HCT116 (cell line): ENCODE measurements at regions not wholly inside any gene's neighbourhood (a gene's known extent, or its start where the extent isn't known, plus 50 kb on each side); places are given as distances from the start of the nearest gene placed in this dataset.

Source experiments
- ATAC-seq: fragments of 200-7000 bp; cut with Tn5 transposase; 2 replicates; pipeline ENCODE4 v1.9.1; 2020; ENCODE audit warnings: mild to moderate bottlenecking, moderate library complexity
- BruUV-seq: library from RNA; stranded (reverse); fragments of 400-500 nt; replicated peaks from 2 replicates; lab custom pipeline; 2021; lab: Mats Ljungman, UMichigan
- CTCF ChIA-PET: fragments of 300-600 bp; sonication (Branson Sonifier 250); formaldehyde crosslinking; loops from one replicate; lab custom pipeline; 2021; ENCODE audit warnings: antibody characterized with exemption; lab: Charles Lee
- POLR2A ChIA-PET: fragments of 300-600, 350-600 bp; sonication (Branson Sonifier 250); formaldehyde crosslinking; loops from one replicate; lab custom pipeline; 2021; ENCODE audit warnings: antibody characterized with exemption; lab: Charles Lee
- RAD21 ChIA-PET, 2 experiments: fragments of 300-600 bp; sonication (Branson Sonifier 250); formaldehyde crosslinking; loops; one replicate each; lab custom pipeline; 2023; ENCODE audit warnings: low total read pairs in 2 of 2; ENCODE audit not compliant: uncharacterized antibody in 2 of 2, unreplicated experiment in 2 of 2, low non-redundant PET in 1 of 2; lab: Charles Lee
- DNase-seq: peaks from one replicate; pipeline ENCODE4 v3.0.0-alpha.2; 2010; ENCODE audit warnings: low read depth, low spot score
- H2AFZ ChIP-seq: fragments of 200-600 bp; shearing (Covaris generic), sonication (generic); 2 replicates; pipeline ENCODE4 v1.6.1; 2017; ENCODE audit warnings: low read depth, mixed run types, mixed read lengths, antibody characterized with exemption, low read length; ENCODE audit not compliant: poor library complexity, severe bottlenecking
- H3K27ac ChIP-seq: 2 replicates; pipeline ENCODE4 v1.5.1; 2012; ENCODE audit warnings: low read depth, low read length
- H3K27me3 ChIP-seq: fragments of 200-600 bp; sonication (generic); 2 replicates; pipeline ENCODE4 v1.6.1; 2016; ENCODE audit warnings: mixed run types, low read length, mixed read lengths; ENCODE audit not compliant: insufficient read depth
- H3K36me3 ChIP-seq, 2 experiments: fragments of 200-500 bp in 1 of 2; fragments of 200-600 bp in 1 of 2; sonication (Bioruptor generic) in 1 of 2; sonication (generic) in 1 of 2; 2 replicates each; pipeline versions ENCODE4 v1.5.1 to v1.6.1; 2014 to 2016; ENCODE audit warnings: low read length in 2 of 2, inconsistent platforms in 1 of 2, mixed read lengths in 1 of 2, mixed run types in 1 of 2; ENCODE audit not compliant: insufficient read depth in 2 of 2, control insufficient read depth in 1 of 2
- H3K4me1 ChIP-seq, 2 experiments: fragments of 200-600 bp in 1 of 2; sonication (generic) in 1 of 2; 2 replicates each; pipeline versions ENCODE4 v1.5.1 to v1.6.1; 2012 to 2017; ENCODE audit warnings: low read length in 2 of 2, inconsistent platforms in 1 of 2, mild to moderate bottlenecking in 1 of 2, mixed read lengths in 1 of 2, mixed run types in 1 of 2, moderate library complexity in 1 of 2; ENCODE audit not compliant: insufficient read depth in 2 of 2, control insufficient read depth in 1 of 2
- H3K4me2 ChIP-seq: fragments of 200-600 bp; sonication (generic); 2 replicates; pipeline ENCODE4 v1.6.1; 2017; ENCODE audit warnings: mixed run types, low read length, mixed read lengths
- H3K4me3 ChIP-seq, 2 experiments: fragments of 200-600 bp in 1 of 2; sonication (generic) in 1 of 2; replicated peaks in 1 of 2; 2 replicates each; pipeline ENCODE4 v1.5.1; 2011 to 2016; ENCODE audit warnings: low read length in 2 of 2, control low read depth in 1 of 2, low read depth in 1 of 2, mild to moderate bottlenecking in 1 of 2, mixed read lengths in 1 of 2, mixed run types in 1 of 2
- H3K79me2 ChIP-seq: fragments of 200-600 bp; sonication (generic); 2 replicates; pipeline ENCODE4 v1.6.1; 2017; ENCODE audit warnings: mild to moderate bottlenecking, mixed run types, low read length, moderate library complexity, mixed read lengths; ENCODE audit not compliant: insufficient read depth
- H3K9ac ChIP-seq: fragments of 200-600 bp; sonication (generic); 2 replicates; pipeline ENCODE4 v1.6.1; 2016; ENCODE audit warnings: low read length, mixed read lengths
- H3K9me2 ChIP-seq: fragments of 200-600 bp; sonication (generic), shearing (Covaris generic); 2 replicates; pipeline ENCODE4 v1.6.1; 2017; ENCODE audit warnings: mixed run types, mild to moderate bottlenecking, moderate library complexity; ENCODE audit not compliant: insufficient read depth
- H3K9me3 ChIP-seq, 2 experiments: fragments of 200-500 bp in 1 of 2; fragments of 200-600 bp in 1 of 2; sonication (Bioruptor generic) in 1 of 2; sonication (generic) in 1 of 2; 2 replicates each; pipeline ENCODE4 v1.6.1; 2014 to 2017; ENCODE audit warnings: low read length in 2 of 2, mixed read lengths in 2 of 2, inconsistent platforms in 1 of 2, low read depth in 1 of 2, mild to moderate bottlenecking in 1 of 2, mixed run types in 1 of 2, moderate library complexity in 1 of 2; ENCODE audit not compliant: control insufficient read depth in 1 of 2, insufficient read depth in 1 of 2
- H4K20me1 ChIP-seq: fragments of 200-600 bp; sonication (generic), shearing (Covaris generic); 2 replicates; pipeline ENCODE4 v1.6.1; 2017; ENCODE audit warnings: mixed run types, mild to moderate bottlenecking, moderate library complexity; ENCODE audit not compliant: insufficient read depth
- CEBPB ChIP-seq: IDR thresholded peaks from 2 replicates; pipeline ENCODE4 v1.6.1; 2012; ENCODE audit warnings: low read depth
- CTCF ChIP-seq, 3 experiments: fragments of 200-600 bp in 1 of 3; sonication (generic) in 1 of 3; IDR thresholded peaks in 2 of 3; conservative IDR thresholded peaks in 1 of 3; 2 replicates each; pipeline ENCODE4 v1.5.1; 2012 to 2017; ENCODE audit warnings: low read depth in 2 of 3, low read length in 2 of 3, antibody characterized with exemption in 1 of 3, borderline replicate concordance in 1 of 3, control low read depth in 1 of 3, mild to moderate bottlenecking in 1 of 3, mixed read lengths in 1 of 3, mixed run types in 1 of 3, moderate library complexity in 1 of 3; ENCODE audit not compliant: insufficient read depth in 1 of 3
- EGR1 ChIP-seq: IDR thresholded peaks from 2 replicates; pipeline ENCODE4 v1.6.1; 2012; ENCODE audit warnings: low read depth
- JUND ChIP-seq: IDR thresholded peaks from 2 replicates; pipeline ENCODE4 v1.6.1; 2012
- RAD21 ChIP-seq: IDR thresholded peaks from 2 replicates; pipeline ENCODE4 v1.6.1; 2012; ENCODE audit warnings: low read depth, mild to moderate bottlenecking
- SP1 ChIP-seq: IDR thresholded peaks from 2 replicates; pipeline ENCODE4 v1.6.1; 2012; ENCODE audit warnings: low read depth
- ZBTB33 ChIP-seq: IDR thresholded peaks from 2 replicates; pipeline ENCODE4 v1.6.1; 2011; ENCODE audit warnings: mild to moderate bottlenecking, low read length, moderate library complexity; ENCODE audit not compliant: insufficient replicate concordance; ENCODE audit errors: extremely low read depth
- intact Hi-C: fragments of 100-400 bp; cut with micrococcal nuclease; formaldehyde crosslinking; loops from 2 replicates; pipeline ENCODE4 v1.10.0; 2022

- no peaks in the 10 kb centered on the region for H3K9me2 ChIP-seq
- DNase-seq (no peak), ATAC-seq (peak; percentile 64)
- peaks cover 0 to 22% of the 10 kb centered on the region in 2 experiments; a peak in 1 of 4 replicates for H3K4me1 ChIP-seq
- ChIA-PET CTCF (interaction anchor here (0.8 to 2.4 kb wide), 4 partner anchors 8 to 82 kb away, joined by 3 to 11 read pairs (median 4); no protein-coding TSS in a partner anchor), POLR2A (no interaction called here), RAD21 (interaction anchor here in 1 of 2 experiments (0.6 kb wide), 1 partner anchor 126 kb away, joined by 3 read pairs; no protein-coding TSS in a partner anchor)
- no peaks in the 10 kb centered on the region for H3K79me2 ChIP-seq
- no peak overlapping the region for H3K9ac ChIP-seq
- no peaks in the 10 kb centered on the region for H3K36me3 ChIP-seq
- BruUV-seq, result no TSS peak
- H4K20me1 ChIP-seq, result no peaks in the 10 kb centered on the region
- H3K4me2 ChIP-seq, result no peak overlapping the region
- no peak overlapping the region for H3K4me3 ChIP-seq
- intact Hi-C loops, result loop anchor here (5.0 kb wide), 1 partner anchor 71 kb away; no protein-coding TSS in a partner anchor
- TF ChIP-seq EGR1 (no peak), CTCF (IDR thresholded peaks at IDR 0.05 in 2 of 3, conservative IDR thresholded peaks at IDR 0.05 in 1 of 3; ENCODE audit: borderline replicate concordance in 1 of 3, insufficient read depth in 1 of 3, low read depth in 2 of 3, low read length in 2 of 3) (peak; percentile 41 to 51 (median 42); a peak in 4 of 6 replicates), RAD21 (peak; percentile 67)
- H3K27me3 ChIP-seq, result 0 out of 2 replicates have a peak, but pooled peaks cover 6% of the 10 kb centered on the region
- no peak overlapping the region for H2AFZ ChIP-seq
- H3K9me3 ChIP-seq, result no peaks in the 10 kb centered on the region
- H3K27ac ChIP-seq, result no peak overlapping the region
Observed at GRCh38 chr12:96132819-96133218, 61.4 kb upstream of the ELK3 start.

GRCh38 chr12:96134200-96134599, 60.0 kb upstream of the ELK3 start:
- CTCF ChIA-PET, result no interaction called here
- peak; percentile 24 for DNase-seq
- H3K9me2 ChIP-seq, result no peaks in the 10 kb centered on the region

More at GRCh38 chr12:96134200-96134599, 60.0 kb upstream of the ELK3 start:
- H3K4me3 ChIP-seq, result no peak overlapping the region
- H3K27ac ChIP-seq, result no peak overlapping the region
- no peaks in the 10 kb centered on the region for H3K36me3 ChIP-seq
- ChIA-PET POLR2A (no interaction called here), RAD21 (no interaction called here)
- no peaks in the 10 kb centered on the region for H3K9me3 ChIP-seq
- H4K20me1 ChIP-seq, result no peaks in the 10 kb centered on the region
- H3K4me1 ChIP-seq, result peaks cover 0 to 22% of the 10 kb centered on the region in 2 experiments; a peak in 1 of 4 replicates
- TF ChIP-seq SP1, result 0 out of 2 replicates have a peak, but pooled peaks have one; percentile 24
- peak; percentile 24; the same call in 1 of the 2 replicates for TF ChIP-seq JUND
- no peak for TF ChIP-seq ZBTB33
- peak; percentile 44; the same call in 1 of the 2 replicates for TF ChIP-seq CEBPB
- H2AFZ ChIP-seq, result no peak overlapping the region
- no peaks in the 10 kb centered on the region for H3K79me2 ChIP-seq
- no TSS peak for BruUV-seq
- H3K4me2 ChIP-seq, result peak overlapping the region; percentile 12; the same call in 1 of the 2 replicates
- H3K27me3 ChIP-seq, result 0 out of 2 replicates have a peak, but pooled peaks cover 6% of the 10 kb centered on the region
- intact Hi-C loops, result loop anchor here (5.0 kb wide), 1 partner anchor 72 kb away; no protein-coding TSS in a partner anchor
- peak; percentile 71 for ATAC-seq
- no peak overlapping the region for H3K9ac ChIP-seq
